Left colon (tissue), 2 donors: ENCODE measurements at regions not wholly inside any gene's neighbourhood (a gene's known extent, or its start where the extent isn't known, plus 50 kb on each side); places are given as distances from the start of the nearest gene placed in this dataset.

Source experiments
- ATAC-seq: fragments of 200-7000 bp; cut with Tn5 transposase; one replicate; pipeline ENCODE4 v1.9.1; 2020; ENCODE audit warnings: mild to moderate bottlenecking, moderate library complexity
- DNase-seq, 2 donors: peaks; one replicate each; pipeline ENCODE4 v3.0.0-alpha.2; 2020
- intact Hi-C, 2 donors: fragments of 100-400 bp; cut with DNase I in 1 of 2; cut with micrococcal nuclease in 1 of 2; formaldehyde crosslinking; loops; one replicate each; pipeline versions ENCODE4 v1.11.2 to v1.14.0; 2022; cut with DNase I, micrococcal nuclease
- donor health status: DM: no; HTN: no; CAD: no.
- donor health status: DM: yes; HTN: yes; CAD: no.

DNA sequence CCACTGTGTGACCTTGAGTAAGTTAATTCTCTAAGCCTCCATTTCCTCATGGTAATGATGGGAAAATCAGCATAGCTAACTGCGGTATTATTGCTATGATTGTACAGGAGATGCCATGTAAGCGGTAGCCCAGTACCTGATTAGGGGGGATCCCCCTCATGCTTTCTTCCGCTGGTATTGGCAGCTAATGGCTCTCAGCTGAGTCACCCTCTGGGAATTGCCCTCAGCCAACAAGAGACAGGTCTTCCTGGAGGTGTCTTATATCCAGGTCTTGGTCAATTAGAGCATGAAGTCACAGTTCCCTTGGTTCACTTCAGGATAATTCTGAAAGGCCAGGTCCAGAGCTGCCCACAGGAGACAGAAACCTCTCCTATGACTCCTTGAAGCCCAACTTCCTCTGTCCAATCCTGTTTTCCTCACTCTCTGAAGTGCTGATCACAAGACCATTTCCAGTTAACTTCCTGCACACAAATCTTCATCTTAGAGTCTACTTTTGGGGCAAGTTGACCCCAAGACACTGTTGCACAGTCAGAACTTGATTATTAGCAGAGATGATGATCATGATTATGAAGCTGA lies 724.7 kb upstream of the ZNF385D start:
- ATAC-seq: no peak
- DNase-seq: no peak

GRCh38 chr3:22476976-22477375 lies 726.0 kb upstream of the ZNF385D start:
- intact Hi-C loops: no loop called here
- ATAC-seq (no peak), DNase-seq (no peak)

More for the DNA sequence above, 724.7 kb upstream of the ZNF385D start:
- intact Hi-C loops: no loop called here

DNA sequence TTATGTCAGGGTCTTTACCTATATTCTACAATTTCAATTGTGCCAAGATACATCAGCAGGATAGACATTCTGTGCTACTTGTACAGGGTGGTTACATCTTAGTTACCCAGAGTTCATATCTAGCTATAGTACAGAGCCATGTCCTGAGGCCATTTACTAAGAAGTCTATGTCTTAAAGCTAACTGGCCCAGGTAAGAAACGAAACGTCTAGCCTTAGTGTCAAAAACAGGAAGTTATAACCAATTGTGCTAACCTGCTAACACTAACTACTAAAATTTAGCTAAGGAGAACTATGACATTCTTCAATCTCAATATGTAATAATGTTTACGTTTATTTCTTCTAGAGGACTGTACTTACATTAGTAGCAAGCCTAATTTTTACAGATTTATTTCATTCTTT lies 717.2 kb upstream of the UBE2E2 start:
- no peak for DNase-seq
- intact Hi-C loops: no loop called here
- no peak for ATAC-seq

DNA sequence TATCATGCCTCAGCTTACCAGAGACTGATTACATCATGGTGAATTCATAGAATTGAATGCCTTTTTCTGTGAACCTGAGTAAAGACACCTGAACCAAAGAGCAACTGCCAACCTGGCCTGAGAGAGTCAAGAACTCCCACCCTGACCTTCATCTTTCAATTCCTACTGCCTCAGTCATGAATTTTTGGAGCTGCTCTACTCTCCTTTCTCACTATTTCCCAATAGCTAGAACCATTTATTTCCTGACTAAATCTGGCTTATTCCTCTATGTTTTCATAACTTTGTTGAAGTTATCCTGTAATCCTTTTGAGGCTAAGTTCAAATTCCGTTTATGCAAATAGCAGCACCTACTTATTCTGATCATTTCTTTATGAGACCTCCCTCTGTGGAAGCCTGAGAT lies 712.4 kb upstream of the UBE2E2 start:
- no peak for ATAC-seq
- intact Hi-C loops: no loop called here

DNA sequence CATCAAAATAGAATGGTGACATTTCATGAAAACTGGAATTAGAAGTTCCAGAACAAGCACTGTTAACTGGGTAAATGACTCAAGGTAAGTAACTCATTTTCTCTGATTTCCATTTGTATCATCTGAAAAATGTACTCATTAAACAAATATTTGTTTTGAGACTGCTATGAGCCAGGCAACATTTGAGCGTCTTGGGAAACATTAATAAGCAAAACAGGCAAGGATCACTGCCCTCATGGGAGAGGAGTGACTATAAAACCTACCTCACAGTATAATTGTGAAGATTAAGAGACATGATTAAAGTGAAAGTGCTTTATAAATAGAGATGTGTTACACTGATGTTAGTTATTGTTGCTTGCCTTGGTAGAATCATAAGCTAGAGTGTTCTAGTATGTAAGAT lies 711.8 kb upstream of the UBE2E2 start:
- no peak for ATAC-seq
- DNase-seq: no peak
- intact Hi-C loops: no loop called here

More for the DNA sequence above, 712.4 kb upstream of the UBE2E2 start:
- DNase-seq: no peak

DNA sequence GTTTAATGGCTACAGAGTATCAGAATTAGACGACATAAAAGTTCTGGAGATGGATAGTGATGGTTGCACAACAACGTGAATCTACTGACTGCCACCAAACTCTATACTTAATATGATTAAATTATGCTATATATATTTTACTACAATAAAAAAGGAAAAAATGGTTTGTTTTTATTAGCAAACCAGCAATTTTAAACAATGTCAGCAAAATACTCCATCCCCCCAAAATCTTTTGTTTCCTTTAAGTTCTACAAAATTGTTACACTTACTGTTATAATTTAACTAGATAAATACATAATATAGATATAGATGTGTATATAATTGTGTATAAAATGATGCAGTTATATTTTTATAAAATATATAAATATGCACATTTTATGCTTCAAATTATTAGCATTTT lies 710.8 kb upstream of the UBE2E2 start:
- no peak for ATAC-seq
- DNase-seq: no peak
- intact Hi-C loops: no loop called here

GRCh38 chr3:22495241-22495640 lies 707.9 kb upstream of the UBE2E2 start:
- DNase-seq: no peak
- intact Hi-C loops: no loop called here

DNA sequence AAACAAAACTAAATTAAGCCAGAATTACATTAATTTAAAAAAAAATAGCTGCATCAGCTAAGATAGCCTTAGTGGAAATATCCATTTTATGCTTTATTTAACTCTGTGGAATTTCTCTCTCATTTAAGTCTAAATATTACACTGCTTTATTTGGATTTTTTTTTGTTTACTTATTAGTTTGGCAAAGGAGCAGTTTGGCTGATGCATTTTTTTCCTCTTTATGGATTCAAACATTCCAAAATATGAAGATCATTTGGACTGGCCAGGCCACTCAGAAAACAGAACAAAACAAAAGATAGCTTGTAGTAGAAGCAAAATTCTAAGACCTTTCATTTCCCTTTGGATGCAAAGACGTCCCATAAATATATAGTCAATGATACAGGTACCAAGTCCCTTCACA lies 707.3 kb upstream of the UBE2E2 start:
- DNase-seq (no peak), ATAC-seq (no peak)
- intact Hi-C loops: no loop called here

More at GRCh38 chr3:22495241-22495640, 707.9 kb upstream of the UBE2E2 start:
- no peak for ATAC-seq

DNA sequence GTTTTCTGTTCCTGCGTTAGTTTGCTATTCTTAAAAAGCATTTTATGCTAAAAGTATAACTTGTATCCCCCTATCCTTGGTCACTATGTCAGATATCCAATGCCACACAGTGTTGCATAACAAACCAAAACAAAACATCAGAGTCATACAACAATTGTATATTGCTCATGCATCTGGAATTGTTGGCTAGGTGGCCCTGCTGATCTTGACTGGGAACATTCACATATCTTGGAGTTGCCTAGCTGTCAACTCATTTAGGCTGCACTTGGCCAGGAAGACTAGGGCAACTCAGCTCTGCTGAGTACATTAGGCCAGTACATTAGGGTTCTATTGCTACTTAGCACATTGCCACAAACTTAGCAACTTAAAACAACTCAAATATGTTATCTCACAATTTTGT lies 706.5 kb upstream of the UBE2E2 start:
- intact Hi-C loops: no loop called here
- ATAC-seq (no peak), DNase-seq (no peak)

DNA sequence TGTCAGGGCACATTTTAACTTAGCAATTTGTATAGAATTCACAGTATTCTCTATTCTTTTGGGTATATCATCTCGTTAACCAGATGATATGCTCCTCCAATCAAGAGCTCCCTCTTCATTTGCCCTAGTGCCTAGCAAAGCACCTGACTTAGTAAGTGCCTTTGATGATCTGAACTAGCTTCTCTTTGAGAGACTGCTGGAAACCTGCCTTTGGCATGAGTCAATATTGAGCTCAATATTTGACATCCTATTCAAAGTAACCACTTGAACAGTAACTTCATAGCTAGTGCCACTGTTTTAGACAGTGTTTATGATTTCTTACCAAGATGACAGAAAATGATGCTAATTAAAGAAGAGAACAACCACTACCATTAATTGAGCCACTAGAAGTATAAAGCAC lies 696.3 kb upstream of the UBE2E2 start:
- ATAC-seq (no peak), DNase-seq (no peak)
- intact Hi-C loops: no loop called here

- intact Hi-C loops: no loop called here
- ATAC-seq: no peak
- no peak for DNase-seq
These were observed 695.4 kb upstream of the UBE2E2 start for GRCh38 chr3:22507709-22508108.

- ATAC-seq (no peak), DNase-seq (no peak)
- intact Hi-C loops: no loop called here
These were observed 679.2 kb upstream of the UBE2E2 start for GRCh38 chr3:22523925-22524324.

DNA sequence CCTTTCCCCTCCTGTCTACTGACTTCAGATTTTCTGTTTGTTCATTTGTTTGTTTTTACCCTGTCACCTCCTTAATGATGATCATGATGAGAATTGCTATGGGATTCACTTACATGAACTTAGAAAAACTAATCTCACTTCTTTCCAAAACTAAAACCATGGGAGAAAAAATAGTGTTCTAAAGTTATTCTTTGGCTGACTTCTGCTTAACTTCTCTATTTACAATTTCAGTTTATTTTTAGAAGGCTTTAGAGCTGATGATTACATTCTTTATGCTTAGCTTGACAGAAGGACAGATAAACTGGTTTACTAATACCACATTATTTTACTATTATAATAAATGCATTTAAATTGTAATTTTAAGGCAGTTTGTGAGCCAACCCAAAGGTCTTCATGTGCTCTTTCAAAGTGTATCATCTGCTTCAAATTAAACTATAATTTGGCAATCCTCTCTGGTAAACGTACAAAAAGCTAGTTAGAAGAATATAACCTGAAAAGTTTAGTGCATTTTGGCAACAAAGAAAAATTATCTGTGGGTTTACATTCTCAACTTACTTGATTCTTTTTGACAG lies 676.8 kb upstream of the UBE2E2 start:
- no peak for DNase-seq
- no peak for ATAC-seq
- intact Hi-C loops: no loop called here

DNA sequence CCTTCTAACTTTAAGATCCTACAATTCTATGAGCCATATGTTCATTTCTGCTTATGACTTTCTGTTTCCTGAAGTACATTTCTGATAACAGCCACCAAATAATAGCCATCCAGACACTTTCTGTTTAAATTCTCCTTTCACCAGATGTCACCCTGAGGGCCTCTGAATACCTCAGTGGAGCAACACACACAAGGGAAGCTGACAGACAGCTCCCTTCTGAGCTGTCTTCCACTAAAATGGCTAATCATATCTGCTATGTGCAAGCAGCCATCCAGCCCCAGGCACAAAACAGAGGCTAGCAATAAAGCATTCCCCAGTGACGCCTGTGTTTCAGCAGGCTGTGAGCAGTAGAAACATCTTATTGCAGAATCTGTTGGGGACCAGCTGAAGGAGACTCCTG lies 666.6 kb upstream of the UBE2E2 start:
- DNase-seq: no peak
- intact Hi-C loops: no loop called here
- ATAC-seq: no peak

DNA sequence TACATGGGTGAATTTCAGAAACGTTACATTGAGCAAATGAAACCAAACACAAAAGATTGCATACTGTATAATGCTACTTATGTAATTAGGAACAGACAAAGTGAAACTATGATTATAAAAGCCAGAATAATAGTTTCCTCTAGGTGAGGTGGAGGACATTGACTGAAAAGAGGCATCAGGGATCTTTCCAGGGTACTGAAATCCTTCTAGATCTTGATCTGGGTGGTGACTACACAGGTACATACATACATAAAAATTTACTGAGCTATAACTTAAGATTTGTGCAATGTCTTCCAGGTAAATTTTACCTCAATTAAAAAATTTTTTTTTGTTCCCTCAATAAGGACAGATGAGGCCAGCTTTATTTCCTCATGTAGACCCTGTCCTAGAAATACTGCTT lies 665.6 kb upstream of the UBE2E2 start:
- ATAC-seq: no peak
- no peak for DNase-seq
- intact Hi-C loops: no loop called here

DNA sequence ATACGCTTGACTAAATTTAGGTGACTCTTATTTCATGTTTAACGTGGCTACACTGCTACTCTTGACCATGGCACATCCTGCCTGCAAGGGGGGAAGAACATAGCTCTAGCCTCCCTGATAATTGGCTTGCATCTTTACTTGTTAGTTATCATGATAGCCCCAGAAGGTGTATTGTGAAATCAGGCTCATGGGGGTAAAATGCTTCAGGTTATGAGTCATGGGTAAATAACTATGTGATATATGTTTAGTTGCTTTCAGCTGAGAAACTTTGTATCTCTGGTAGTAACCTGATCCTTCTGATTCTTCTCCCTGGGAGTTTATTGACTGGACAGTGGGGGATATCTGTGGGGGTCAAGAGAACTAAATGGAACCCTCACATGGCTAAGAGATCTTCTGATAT lies 660.8 kb upstream of the UBE2E2 start:
- ATAC-seq: no peak
- intact Hi-C loops: no loop called here
- DNase-seq: no peak

DNA sequence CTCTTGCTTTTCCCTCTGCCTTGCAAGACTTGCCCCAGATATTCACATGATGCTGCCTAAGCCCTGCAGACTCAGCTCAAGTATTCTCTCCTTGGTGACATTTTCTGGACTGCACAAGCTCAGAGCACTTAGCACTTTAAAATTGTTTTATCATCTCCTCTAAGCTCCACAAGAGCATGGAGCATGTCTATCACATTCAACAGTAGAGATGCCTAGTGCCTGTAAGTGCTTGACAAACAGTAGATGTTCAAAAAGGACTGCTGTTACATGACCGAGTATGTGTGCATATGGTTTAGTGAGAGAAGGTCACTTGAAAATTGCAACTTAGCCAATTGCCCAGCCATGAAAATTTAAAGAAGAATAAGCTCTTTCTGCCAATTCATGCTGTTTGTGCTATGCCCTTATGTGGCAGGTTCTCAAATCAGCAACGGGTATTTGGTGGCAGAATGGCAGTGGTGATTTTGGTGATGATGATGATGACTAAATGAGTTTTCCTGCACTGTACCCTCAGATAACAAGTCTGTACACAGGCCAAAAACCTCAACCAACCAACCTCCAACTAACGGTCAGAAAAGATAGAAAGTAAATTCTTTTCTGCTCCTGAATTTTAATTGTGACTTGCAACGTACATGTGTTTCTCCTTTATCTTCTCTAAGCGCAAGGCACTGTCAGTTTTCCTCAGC lies 647.2 kb upstream of the UBE2E2 start:
- ATAC-seq (no peak), DNase-seq (no peak)
- intact Hi-C loops: no loop called here

- intact Hi-C loops: loop anchor here in 1 of 2 donors (10.0 kb wide), 2 partner anchors 319 to 399 kb away; no protein-coding TSS in a partner anchor
- no peak for DNase-seq
- no peak for ATAC-seq
These were observed 637.7 kb upstream of the UBE2E2 start for GRCh38 chr3:22565393-22565792.

- intact Hi-C loops: loop anchor here in 1 of 2 donors (10.0 kb wide), 2 partner anchors 317 to 397 kb away; no protein-coding TSS in a partner anchor
- no peak for DNase-seq
- no peak for ATAC-seq
These were observed 634.8 kb upstream of the UBE2E2 start for GRCh38 chr3:22568285-22568684.

- no peak for ATAC-seq
- intact Hi-C loops: loop anchor here in 1 of 2 donors (10.0 kb wide), 2 partner anchors 315 to 395 kb away; no protein-coding TSS in a partner anchor
- DNase-seq: no peak
These were observed 633.6 kb upstream of the UBE2E2 start for GRCh38 chr3:22569570-22569969.
